ENCODE measurements at regions not wholly inside any gene's neighbourhood (a gene's known extent, or its start where the extent isn't known, plus 50 kb on each side); places are given as distances from the start of the nearest gene placed in this dataset.

GRCh38 chr12:98182821-98183220 is 332.6 kb upstream of the TMPO start:
- H3K9me3 Mint-ChIP-seq (ENCODE audit: low read depth), result no peaks in the 10 kb centered on the region
- no peak for DNase-seq (ENCODE audit: low spot score, unreplicated experiment)

DNA sequence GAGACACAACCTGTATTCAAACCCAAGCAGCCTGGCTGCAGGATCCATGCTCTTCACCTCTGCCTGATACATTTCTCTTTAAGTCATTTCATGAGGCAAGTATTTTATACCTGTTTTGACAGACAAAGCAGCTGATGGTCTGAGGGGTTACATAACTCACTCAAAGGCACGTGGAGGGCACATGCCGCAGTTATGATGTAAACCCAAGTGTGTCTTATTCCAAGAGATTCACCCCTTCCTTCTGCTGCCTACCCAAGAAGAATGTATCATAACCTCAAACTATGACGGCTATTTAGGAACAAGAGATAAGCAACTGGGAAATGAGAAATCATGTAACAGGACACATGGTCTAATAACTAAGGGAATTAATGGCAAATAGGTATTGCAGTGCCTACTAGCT is 329.8 kb upstream of the TMPO start:
- TF ChIP-seq, protein P1, sequence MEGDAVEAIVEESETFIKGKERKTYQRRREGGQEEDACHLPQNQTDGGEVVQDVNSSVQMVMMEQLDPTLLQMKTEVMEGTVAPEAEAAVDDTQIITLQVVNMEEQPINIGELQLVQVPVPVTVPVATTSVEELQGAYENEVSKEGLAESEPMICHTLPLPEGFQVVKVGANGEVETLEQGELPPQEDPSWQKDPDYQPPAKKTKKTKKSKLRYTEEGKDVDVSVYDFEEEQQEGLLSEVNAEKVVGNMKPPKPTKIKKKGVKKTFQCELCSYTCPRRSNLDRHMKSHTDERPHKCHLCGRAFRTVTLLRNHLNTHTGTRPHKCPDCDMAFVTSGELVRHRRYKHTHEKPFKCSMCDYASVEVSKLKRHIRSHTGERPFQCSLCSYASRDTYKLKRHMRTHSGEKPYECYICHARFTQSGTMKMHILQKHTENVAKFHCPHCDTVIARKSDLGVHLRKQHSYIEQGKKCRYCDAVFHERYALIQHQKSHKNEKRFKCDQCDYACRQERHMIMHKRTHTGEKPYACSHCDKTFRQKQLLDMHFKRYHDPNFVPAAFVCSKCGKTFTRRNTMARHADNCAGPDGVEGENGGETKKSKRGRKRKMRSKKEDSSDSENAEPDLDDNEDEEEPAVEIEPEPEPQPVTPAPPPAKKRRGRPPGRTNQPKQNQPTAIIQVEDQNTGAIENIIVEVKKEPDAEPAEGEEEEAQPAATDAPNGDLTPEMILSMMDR (IDR thresholded peaks at IDR 0.05; ENCODE audit: unreplicated experiment), result no peak
- peaks cover 10% of the 10 kb centered on the region for H3K4me1 Mint-ChIP-seq (ENCODE audit: low read depth)
- no peak overlapping the region for H3K4me3 Mint-ChIP-seq (ENCODE audit: low read depth)
- H3K9me3 Mint-ChIP-seq (ENCODE audit: low read depth), result peaks cover 5% of the 10 kb centered on the region
- DNase-seq (ENCODE audit: low spot score, unreplicated experiment), result no peak
- H3K27me3 Mint-ChIP-seq, result peaks cover 3% of the 10 kb centered on the region
- no peak overlapping the region for H3K27ac Mint-ChIP-seq
- H3K36me3 Mint-ChIP-seq (ENCODE audit: insufficient read depth), result no peaks in the 10 kb centered on the region

More at GRCh38 chr12:98182821-98183220, 332.6 kb upstream of the TMPO start:
- TF ChIP-seq, protein P1 (IDR thresholded peaks at IDR 0.05; ENCODE audit: unreplicated experiment), result no peak
- Mint-ChIP-seq H3K27ac (no peak overlapping the region), H3K27me3 (peaks cover 9% of the 10 kb centered on the region), H3K4me1 (ENCODE audit: low read depth) (peaks cover 4% of the 10 kb centered on the region), H3K36me3 (ENCODE audit: insufficient read depth) (no peaks in the 10 kb centered on the region), H3K4me3 (ENCODE audit: low read depth) (no peak overlapping the region)

DNA sequence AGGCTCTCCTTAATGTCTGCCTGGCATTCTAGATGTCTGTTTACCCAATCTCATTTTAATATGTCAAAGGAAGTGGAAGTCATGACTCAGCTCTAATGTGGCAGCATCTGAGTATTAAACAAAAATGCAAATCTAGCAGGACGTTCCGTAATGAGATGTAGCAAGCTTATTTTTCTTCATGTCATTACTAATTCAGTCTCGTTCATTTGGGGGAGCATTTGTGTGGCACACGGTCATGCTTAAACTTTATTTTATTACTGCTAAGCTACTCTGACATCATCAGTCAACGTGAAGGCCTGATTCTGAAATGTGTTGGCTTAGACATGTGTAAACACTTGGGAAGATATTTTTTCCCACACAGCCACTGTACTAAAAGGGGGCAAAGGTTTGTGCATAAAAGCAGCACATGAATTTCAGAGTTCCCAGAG is 326.7 kb upstream of the TMPO start:
- Mint-ChIP-seq H3K27me3 (no peaks in the 10 kb centered on the region), H3K4me3 (ENCODE audit: low read depth) (no peak overlapping the region), H3K4me1 (ENCODE audit: low read depth) (peaks cover 21% of the 10 kb centered on the region), H3K27ac (no peak overlapping the region), H3K9me3 (ENCODE audit: low read depth) (peaks cover 5% of the 10 kb centered on the region), H3K36me3 (ENCODE audit: insufficient read depth) (no peaks in the 10 kb centered on the region)
- no peak for DNase-seq (ENCODE audit: low spot score, unreplicated experiment)
- TF ChIP-seq, protein P1 (IDR thresholded peaks at IDR 0.05; ENCODE audit: unreplicated experiment), result no peak

GRCh38 chr12:98194591-98194990 is 320.8 kb upstream of the TMPO start:
- no peaks in the 10 kb centered on the region for H3K36me3 Mint-ChIP-seq (ENCODE audit: insufficient read depth)
- H3K4me1 Mint-ChIP-seq (ENCODE audit: low read depth), result peaks cover 11% of the 10 kb centered on the region
- H3K9me3 Mint-ChIP-seq (ENCODE audit: low read depth), result no peaks in the 10 kb centered on the region
- no peak overlapping the region for H3K4me3 Mint-ChIP-seq (ENCODE audit: low read depth)
- no peak overlapping the region for H3K27ac Mint-ChIP-seq
- DNase-seq (ENCODE audit: low spot score, unreplicated experiment), result no peak
- TF ChIP-seq, protein P1 (IDR thresholded peaks at IDR 0.05; ENCODE audit: unreplicated experiment), result no peak
- no peaks in the 10 kb centered on the region for H3K27me3 Mint-ChIP-seq

DNA sequence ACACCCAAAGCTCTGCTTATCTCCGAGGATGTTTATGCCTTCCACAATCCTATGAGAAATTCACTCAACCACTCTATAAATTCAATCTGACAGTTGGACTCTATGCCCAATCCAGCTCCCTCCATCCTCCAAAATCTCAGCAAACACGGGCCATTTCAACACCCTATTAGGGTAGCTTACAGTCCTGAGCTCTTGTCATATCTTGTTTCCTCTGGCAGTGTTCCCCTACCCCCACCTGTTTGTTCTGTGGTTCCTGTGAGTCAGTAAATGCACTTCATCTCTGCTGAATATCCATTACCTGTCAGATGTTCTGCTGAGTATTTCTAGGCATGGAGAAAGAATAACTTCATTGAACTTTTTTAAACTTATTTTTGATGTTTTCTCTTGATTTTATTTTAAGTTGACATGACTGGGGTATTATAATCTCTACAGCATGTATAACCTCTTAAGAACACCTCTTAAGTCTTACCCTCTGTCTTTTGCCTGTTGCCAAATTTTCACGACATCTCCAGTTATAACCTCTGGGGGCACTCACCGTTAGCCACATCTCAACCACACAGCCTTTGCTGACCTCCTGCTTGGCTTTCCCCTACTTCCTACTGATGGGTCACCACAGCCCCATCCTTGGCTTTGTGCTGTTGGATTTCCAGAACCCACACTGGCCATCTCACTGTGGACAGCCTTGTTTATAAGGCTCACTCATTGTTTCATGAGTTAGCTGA is 317.0 kb upstream of the TMPO start:
- Mint-ChIP-seq H3K9me3 (ENCODE audit: low read depth) (peaks cover 4% of the 10 kb centered on the region), H3K27me3 (no peaks in the 10 kb centered on the region), H3K36me3 (ENCODE audit: insufficient read depth) (no peaks in the 10 kb centered on the region), H3K4me3 (ENCODE audit: low read depth) (no peak overlapping the region), H3K27ac (no peak overlapping the region), H3K4me1 (ENCODE audit: low read depth) (no peaks in the 10 kb centered on the region)
- DNase-seq (ENCODE audit: low spot score, unreplicated experiment), result no peak
- TF ChIP-seq, protein P1 (IDR thresholded peaks at IDR 0.05; ENCODE audit: unreplicated experiment), result no peak

All from progenitor cell of endocrine pancreas (in vitro differentiated cells).